ENCODE measurements at regions not wholly inside any gene's neighbourhood (a gene's known extent, or its start where the extent isn't known, plus 50 kb on each side); places are given as distances from the start of the nearest gene placed in this dataset.

- TF ChIP-seq CTCF (IDR thresholded peaks at IDR 0.05): no peak
- no peak for TF ChIP-seq POLR2A (IDR thresholded peaks at IDR 0.05)
Measured at GRCh38 chr9:3027210-3027609, 183.3 kb upstream of the PUM3 start.

Measured in testis (tissue), 2 donors.